Pancreas (tissue), 10 donors: ENCODE measurements at regions not wholly inside any gene's neighbourhood (a gene's known extent, or its start where the extent isn't known, plus 50 kb on each side); places are given as distances from the start of the nearest gene placed in this dataset.
A peak's percentile ranks its signal among the peaks of the same experiment; 100 is the strongest.
"Not testable (repeated sequence)": the region's sequence is repeated elsewhere in the genome, so short reads cannot be mapped to it uniquely, and the experiment has no call there.

Experiments
- ATAC-seq, 4 donors: fragments of 200-7000 bp; cut with Tn5 transposase; one replicate each; pipeline versions ENCODE4 v1.8.0 to v1.9.1; 2020; ENCODE audit warnings: mild to moderate bottlenecking in 4 of 4, moderate library complexity in 4 of 4
- DNase-seq, 6 donors: peaks; one replicate each; pipeline ENCODE4 v3.0.0-alpha.2; 2020
- FAIRE-seq: peaks from 2 replicates; lab custom pipeline; 2012; peaks lifted over from hg19 to GRCh38; lab: Jason Lieb, UNC
- H3K27ac ChIP-seq, 4 donors: fragments of 200-600 bp; sonication (generic); 1 replicate in 3 of 4; 2 replicates in 1 of 4; pipeline versions ENCODE4 v1.5.0 to v1.8.0; 2020
- H3K27me3 ChIP-seq, 4 donors: fragments of 200-600 bp; one replicate each; pipeline ENCODE4 v1.8.0; 2021
- H3K36me3 ChIP-seq, 3 donors: fragments of 200-600 bp; sonication (generic) in 1 of 3; one replicate each; pipeline versions ENCODE4 v1.5.0 to v1.8.0; 2020 to 2021
- H3K4me1 ChIP-seq, 3 donors: fragments of 200-600 bp; one replicate each; pipeline ENCODE4 v1.8.0; 2021
- H3K4me3 ChIP-seq, 4 donors: fragments of 200-600 bp; sonication (generic) in 2 of 4; one replicate each; pipeline versions ENCODE4 v1.5.0 to v1.8.0; 2020 to 2021
- H3K9me3 ChIP-seq, 4 donors: fragments of 200-600 bp; one replicate each; pipeline ENCODE4 v1.8.0; 2021
- WGBS, 2 donors: extraction: QIAGEN DNeasy Blood & Tissue Kit; methylation state at CpG; one replicate each; pipeline ENCODE4 v1.1.7; 2013; 5-methylcytosine and 5-hydroxymethylcytosine counted together
- intact Hi-C, 3 donors: fragments of 100-400 bp; cut with DNase I; formaldehyde crosslinking; loops; one replicate each; pipeline versions ENCODE4 v1.11.1 to v1.14.2; 2022
- TF ChIP-seq, protein P1 (sequence below), 4 donors: fragments of 200-600 bp; sonication (generic) in 3 of 4; IDR thresholded peaks; one replicate each; pipeline versions ENCODE4 v1.5.0 to v1.8.0; 2021; ENCODE audit warnings: antibody characterized with exemption in 4 of 4
- donor health status: healthy with polysubstance abuse.
- donor health status: DM: no; HTN: no; CAD: no; lungs with moderate emphysema.
- donor health status: DM: no; HTN: no; CAD: no.
- donor health status: control.
- donor health status: control.
- donor health status: Bipolar disorder and iron deficiency.
- donor health status: DM: yes; HTN: yes; CAD: no.
- donor health status: DM: no; HTN: no; CAD: no.
- donor health status: DM: no; HTN: no; CAD: no.
- donor health status: DM: yes; HTN: yes; CAD: no.

- Histone ChIP-seq H3K27me3 (no peaks in the 10 kb centered on the region), H3K4me3 (no peak overlapping the region), H3K27ac (no peak overlapping the region), H3K36me3 (no peaks in the 10 kb centered on the region), H3K9me3 (no peaks in the 10 kb centered on the region), H3K4me1 (no peaks in the 10 kb centered on the region)
- WGBS, 2 donors: 88 to 93% methylated on average over 2 of the region's 2 CpGs
- no peak for FAIRE-seq
- TF ChIP-seq, protein P1, sequence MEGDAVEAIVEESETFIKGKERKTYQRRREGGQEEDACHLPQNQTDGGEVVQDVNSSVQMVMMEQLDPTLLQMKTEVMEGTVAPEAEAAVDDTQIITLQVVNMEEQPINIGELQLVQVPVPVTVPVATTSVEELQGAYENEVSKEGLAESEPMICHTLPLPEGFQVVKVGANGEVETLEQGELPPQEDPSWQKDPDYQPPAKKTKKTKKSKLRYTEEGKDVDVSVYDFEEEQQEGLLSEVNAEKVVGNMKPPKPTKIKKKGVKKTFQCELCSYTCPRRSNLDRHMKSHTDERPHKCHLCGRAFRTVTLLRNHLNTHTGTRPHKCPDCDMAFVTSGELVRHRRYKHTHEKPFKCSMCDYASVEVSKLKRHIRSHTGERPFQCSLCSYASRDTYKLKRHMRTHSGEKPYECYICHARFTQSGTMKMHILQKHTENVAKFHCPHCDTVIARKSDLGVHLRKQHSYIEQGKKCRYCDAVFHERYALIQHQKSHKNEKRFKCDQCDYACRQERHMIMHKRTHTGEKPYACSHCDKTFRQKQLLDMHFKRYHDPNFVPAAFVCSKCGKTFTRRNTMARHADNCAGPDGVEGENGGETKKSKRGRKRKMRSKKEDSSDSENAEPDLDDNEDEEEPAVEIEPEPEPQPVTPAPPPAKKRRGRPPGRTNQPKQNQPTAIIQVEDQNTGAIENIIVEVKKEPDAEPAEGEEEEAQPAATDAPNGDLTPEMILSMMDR (IDR thresholded peaks at IDR 0.05): no peak
- ATAC-seq: no peak
- intact Hi-C loops: no loop called here
- no peak for DNase-seq
Measured at GRCh38 chr9:68603371-68603770, 62.7 kb upstream of the TMEM252 start.

GRCh38 chr9:68608763-68609162, 68.1 kb upstream of the TMEM252 start:
- H3K4me1 ChIP-seq: no peaks in the 10 kb centered on the region
- DNase-seq (no peak), FAIRE-seq (no peak), ATAC-seq (no peak)
- no peaks in the 10 kb centered on the region for H3K36me3 ChIP-seq
- H3K9me3 ChIP-seq: no peaks in the 10 kb centered on the region
- H3K27ac ChIP-seq: no peak overlapping the region
- H3K4me3 ChIP-seq: no peak overlapping the region
- WGBS, 2 donors: 80 to 85% methylated on average over 17 of the region's 17 CpGs
- TF ChIP-seq, protein P1 (IDR thresholded peaks at IDR 0.05): no peak
- intact Hi-C loops: no loop called here
- H3K27me3 ChIP-seq: no peaks in the 10 kb centered on the region

DNA sequence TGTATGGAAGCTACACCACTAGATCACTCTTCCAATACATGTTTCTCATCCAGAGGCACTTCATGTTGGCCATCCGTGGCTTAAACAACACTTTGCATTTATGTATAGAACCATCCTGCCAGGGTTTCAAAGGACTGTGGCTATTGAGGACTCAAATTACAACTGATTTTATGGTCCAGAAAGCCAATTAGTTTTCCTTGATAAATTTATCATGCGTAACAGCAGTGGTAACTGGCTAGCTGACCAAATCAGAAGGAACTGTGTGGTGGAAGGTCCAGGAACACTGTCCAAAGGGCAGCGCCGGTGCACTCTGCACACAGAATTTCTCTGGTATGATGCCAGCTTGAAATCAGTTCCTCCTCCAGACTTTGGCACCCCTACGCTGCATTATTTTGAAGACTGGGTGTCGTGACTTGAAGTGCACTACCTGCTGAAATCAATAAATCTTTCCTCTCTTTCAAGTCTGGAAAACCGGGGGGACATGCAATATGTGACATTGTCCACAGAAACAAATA, 69.3 kb upstream of the TMEM252 start:
- intact Hi-C loops: no loop called here
- Histone ChIP-seq H3K9me3 (no peaks in the 10 kb centered on the region), H3K36me3 (no peaks in the 10 kb centered on the region), H3K27me3 (no peaks in the 10 kb centered on the region), H3K27ac (no peak overlapping the region), H3K4me1 (no peaks in the 10 kb centered on the region), H3K4me3 (no peak overlapping the region)
- TF ChIP-seq, protein P1 (IDR thresholded peaks at IDR 0.05): no peak
- WGBS, 2 donors: 30 to 36% methylated on average over 7 of the region's 7 CpGs
- peak in 1 of 4 donors; percentile 28 for ATAC-seq
- DNase-seq: no peak
- no peak for FAIRE-seq

DNA sequence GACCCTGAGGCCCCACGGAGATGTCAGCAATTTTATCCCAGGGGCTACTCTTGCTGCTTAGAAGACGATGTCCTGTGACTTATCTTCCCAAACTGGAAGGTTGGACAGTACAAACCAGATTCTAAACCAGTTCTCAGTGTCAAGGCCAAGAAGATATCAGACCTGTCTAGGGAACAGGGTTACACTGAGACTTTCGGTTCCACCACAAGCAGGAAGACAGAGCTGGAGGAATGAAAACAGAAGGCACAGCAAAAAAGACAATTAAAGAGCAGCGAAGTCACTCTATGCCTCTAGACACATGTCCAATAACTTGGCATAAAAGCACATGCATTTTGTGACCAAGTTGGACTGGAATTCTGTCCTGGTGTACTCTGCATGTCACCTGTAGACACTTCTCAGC, 73.4 kb upstream of the TMEM252 start:
- Histone ChIP-seq H3K4me1 (no peaks in the 10 kb centered on the region), H3K9me3 (no peaks in the 10 kb centered on the region), H3K36me3 (no peaks in the 10 kb centered on the region), H3K27ac (no peak overlapping the region), H3K4me3 (no peak overlapping the region), H3K27me3 (no peaks in the 10 kb centered on the region)
- DNase-seq (no peak), FAIRE-seq (no peak), ATAC-seq (no peak)
- intact Hi-C loops: no loop called here
- WGBS, 2 donors: 77 to 82% methylated on average over 4 of the region's 4 CpGs
- TF ChIP-seq, protein P1 (IDR thresholded peaks at IDR 0.05): no peak

DNA sequence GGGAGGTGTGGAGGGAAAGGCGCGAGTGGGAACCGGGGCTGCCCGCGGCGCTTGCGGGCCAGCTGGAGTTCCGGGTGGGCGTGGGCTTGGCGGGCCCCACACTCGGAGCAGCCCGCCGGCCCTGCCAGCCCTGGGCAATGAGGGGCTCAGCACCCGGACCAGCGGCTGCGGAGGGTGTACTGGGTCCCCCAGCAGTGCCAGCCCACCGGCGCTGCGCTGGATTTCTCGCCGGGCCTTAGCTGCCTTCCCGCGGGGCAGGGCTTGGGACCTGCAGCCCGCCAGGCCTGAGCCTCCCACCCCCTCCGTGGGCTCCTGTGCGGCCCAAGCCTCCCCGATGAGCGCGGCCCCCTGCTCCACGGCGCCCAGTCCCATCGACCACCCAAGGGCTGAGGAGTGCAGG, 76.3 kb upstream of the TMEM252 start:
- WGBS, 2 donors: 96 to 98% methylated on average over 21 to 32 of the region's 32 CpGs
- H3K27me3 ChIP-seq, H3K4me3 ChIP-seq, ATAC-seq, H3K27ac ChIP-seq, H3K36me3 ChIP-seq, FAIRE-seq, intact Hi-C loops, H3K9me3 ChIP-seq, H3K4me1 ChIP-seq, DNase-seq: not testable (repeated sequence)
